Ectodermal cell (in vitro differentiated cells): ENCODE measurements at regions not wholly inside any gene's neighbourhood (a gene's known extent, or its start where the extent isn't known, plus 50 kb on each side); places are given as distances from the start of the nearest gene placed in this dataset.

Experiments
- H3K27ac ChIP-seq: 2 replicates; pipeline ENCODE4 v1.7.0; 2013; ENCODE audit warnings: mild to moderate bottlenecking, low read depth, low read length; ENCODE audit not compliant: insufficient read depth, poor library complexity, severe bottlenecking
- H3K27me3 ChIP-seq: 2 replicates; pipeline ENCODE4 v1.7.0; 2013; ENCODE audit warnings: mild to moderate bottlenecking, low read length; ENCODE audit not compliant: insufficient read depth, control insufficient read depth, poor library complexity, severe bottlenecking
- H3K36me3 ChIP-seq: one replicate; pipeline ENCODE4 v1.7.0; 2013; ENCODE audit warnings: low read length; ENCODE audit not compliant: control insufficient read depth, insufficient read depth
- H3K4me1 ChIP-seq: one replicate; pipeline ENCODE4 v1.7.0; 2013; ENCODE audit warnings: low read length; ENCODE audit not compliant: control insufficient read depth, insufficient read depth
- H3K4me3 ChIP-seq: 2 replicates; pipeline ENCODE4 v1.7.0; 2013; ENCODE audit warnings: low read depth, low read length, control low read depth; ENCODE audit not compliant: insufficient read depth
- H3K9me3 ChIP-seq: 2 replicates; pipeline ENCODE4 v1.7.0; 2013; ENCODE audit warnings: mild to moderate bottlenecking, low read length, moderate library complexity; ENCODE audit not compliant: control insufficient read depth
- WGBS, 2 experiments: methylation state at CpG; one replicate each; pipeline ENCODE4 v1.1.7; 2013; ENCODE audit warnings: missing lambda C conversion rate in 2 of 2; 5-methylcytosine and 5-hydroxymethylcytosine counted together

DNA sequence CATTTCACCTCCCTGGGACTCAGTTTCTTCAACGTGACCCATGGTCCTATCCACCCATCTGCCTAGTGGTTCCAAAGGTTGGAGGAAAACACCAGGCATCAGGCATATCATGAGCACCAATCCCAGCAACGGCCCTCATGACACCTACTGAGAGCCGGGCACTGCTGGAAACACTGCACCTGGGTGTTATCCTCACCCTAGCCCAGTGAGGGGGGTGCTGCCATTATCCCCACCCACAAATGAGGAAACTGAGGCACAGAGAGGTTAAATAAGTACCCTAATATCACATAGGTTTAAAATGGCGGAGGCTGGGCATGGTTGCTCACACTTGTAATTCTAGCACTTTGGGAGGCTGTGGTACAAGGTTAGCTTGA, 206.9 kb downstream of the MATN1 start:
- Histone ChIP-seq H3K9me3 (no peaks in the 10 kb centered on the region), H3K36me3 (no peaks in the 10 kb centered on the region), H3K4me1 (peaks cover 17% of the 10 kb centered on the region), H3K27me3 (no peaks in the 10 kb centered on the region), H3K4me3 (no peak overlapping the region), H3K27ac (no peak overlapping the region)
- 87 to 91% methylated on average over 4 of the region's 4 CpGs for WGBS, 2 experiments

DNA sequence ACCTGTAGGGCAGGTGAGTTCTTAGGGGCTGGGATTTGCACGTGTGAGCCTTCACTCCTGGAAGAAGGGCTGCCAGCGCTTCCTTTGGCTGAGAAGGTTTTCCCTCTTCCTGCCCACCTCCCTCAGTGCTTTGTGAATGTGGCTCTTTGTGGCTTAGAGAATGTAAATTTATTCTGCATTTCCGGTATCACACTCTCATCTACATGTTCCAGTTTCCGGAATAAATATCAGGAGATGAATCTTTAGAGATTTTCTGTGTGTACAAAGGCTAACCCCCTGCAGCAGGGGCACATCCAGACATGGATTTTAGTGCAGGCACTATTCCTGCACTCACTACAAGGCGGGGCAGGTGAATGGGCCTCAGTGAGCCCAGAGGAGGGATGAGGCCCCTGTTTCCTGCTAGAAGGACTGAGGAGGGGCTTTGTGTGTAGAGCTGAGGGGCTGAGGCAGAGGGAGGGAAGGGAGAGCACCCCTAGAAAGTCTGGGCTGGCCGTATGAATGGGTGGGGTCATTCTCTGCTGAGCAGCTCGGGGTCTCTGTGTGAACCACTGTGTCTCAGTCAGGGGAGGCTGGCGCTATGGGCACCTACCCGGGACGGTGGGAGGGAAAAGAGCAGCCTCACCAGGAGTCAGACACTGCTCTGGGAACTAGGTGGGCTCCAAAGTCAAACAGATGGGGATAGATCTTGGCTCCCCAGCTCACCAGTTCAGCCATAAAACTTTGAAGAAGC, 207.5 kb downstream of the MATN1 start:
- no peak overlapping the region for H3K4me3 ChIP-seq
- H3K27me3 ChIP-seq = no peaks in the 10 kb centered on the region
- WGBS, 2 experiments = 83 to 84% methylated on average over 10 of the region's 10 CpGs
- H3K9me3 ChIP-seq = no peaks in the 10 kb centered on the region
- H3K27ac ChIP-seq = no peak overlapping the region
- H3K36me3 ChIP-seq = no peaks in the 10 kb centered on the region
- peaks cover 17% of the 10 kb centered on the region for H3K4me1 ChIP-seq

DNA sequence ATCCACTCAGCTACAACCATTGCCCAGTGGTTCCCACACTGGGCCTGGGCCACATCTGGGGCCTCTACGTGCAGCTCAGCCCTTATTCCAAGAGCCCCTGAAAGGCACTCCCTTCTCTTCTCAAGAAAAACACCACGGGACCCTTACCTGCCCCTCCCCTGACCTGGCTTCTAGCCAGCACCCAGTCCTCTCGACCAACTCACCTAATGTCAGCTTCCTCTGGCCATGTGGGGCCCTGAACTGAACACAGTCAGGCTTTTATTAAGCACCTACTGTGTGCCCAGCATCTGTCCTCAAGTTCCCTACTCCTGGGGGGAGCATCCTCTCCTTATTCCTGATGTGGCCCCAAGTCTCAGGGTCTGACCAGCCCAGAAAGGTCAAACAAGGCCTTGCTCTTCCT, 208.4 kb downstream of the MATN1 start:
- H3K4me1 ChIP-seq = peaks cover 17% of the 10 kb centered on the region
- no peaks in the 10 kb centered on the region for H3K36me3 ChIP-seq
- H3K4me3 ChIP-seq = no peak overlapping the region
- H3K27ac ChIP-seq = no peak overlapping the region
- 83 to 85% methylated on average over 3 of the region's 3 CpGs for WGBS, 2 experiments
- H3K27me3 ChIP-seq = no peaks in the 10 kb centered on the region
- no peaks in the 10 kb centered on the region for H3K9me3 ChIP-seq

DNA sequence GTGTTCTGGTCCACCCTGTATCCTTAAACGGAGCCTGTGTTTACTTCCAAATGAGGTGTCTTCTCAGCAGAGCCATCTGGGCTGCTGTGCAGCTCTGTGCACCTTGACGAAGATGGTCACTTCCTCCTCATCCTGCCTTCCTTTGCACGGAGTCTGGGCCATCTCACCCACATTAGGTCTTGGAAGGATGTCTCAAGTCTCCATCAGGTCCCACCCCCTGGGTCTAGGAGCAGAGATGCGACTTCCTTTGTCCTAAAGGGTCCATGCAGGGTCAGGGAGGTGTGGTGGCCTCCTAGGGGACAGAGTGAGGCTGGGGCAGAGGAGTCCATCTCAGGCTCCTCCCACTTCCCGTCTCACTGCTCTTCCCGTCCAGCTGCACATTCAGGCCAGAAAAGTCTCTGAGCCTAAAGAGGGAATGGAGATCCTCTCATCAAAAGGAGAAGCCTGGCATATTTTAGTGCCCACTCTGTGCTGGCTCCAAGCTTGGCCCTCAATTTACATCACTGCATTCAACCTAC, 209.2 kb downstream of the MATN1 start:
- 65 to 68% methylated on average over 6 of the region's 6 CpGs for WGBS, 2 experiments
- H3K9me3 ChIP-seq = no peaks in the 10 kb centered on the region
- H3K36me3 ChIP-seq = no peaks in the 10 kb centered on the region
- H3K4me3 ChIP-seq = no peak overlapping the region
- H3K27me3 ChIP-seq = no peaks in the 10 kb centered on the region
- peaks cover 17% of the 10 kb centered on the region for H3K4me1 ChIP-seq
- H3K27ac ChIP-seq = no peak overlapping the region

DNA sequence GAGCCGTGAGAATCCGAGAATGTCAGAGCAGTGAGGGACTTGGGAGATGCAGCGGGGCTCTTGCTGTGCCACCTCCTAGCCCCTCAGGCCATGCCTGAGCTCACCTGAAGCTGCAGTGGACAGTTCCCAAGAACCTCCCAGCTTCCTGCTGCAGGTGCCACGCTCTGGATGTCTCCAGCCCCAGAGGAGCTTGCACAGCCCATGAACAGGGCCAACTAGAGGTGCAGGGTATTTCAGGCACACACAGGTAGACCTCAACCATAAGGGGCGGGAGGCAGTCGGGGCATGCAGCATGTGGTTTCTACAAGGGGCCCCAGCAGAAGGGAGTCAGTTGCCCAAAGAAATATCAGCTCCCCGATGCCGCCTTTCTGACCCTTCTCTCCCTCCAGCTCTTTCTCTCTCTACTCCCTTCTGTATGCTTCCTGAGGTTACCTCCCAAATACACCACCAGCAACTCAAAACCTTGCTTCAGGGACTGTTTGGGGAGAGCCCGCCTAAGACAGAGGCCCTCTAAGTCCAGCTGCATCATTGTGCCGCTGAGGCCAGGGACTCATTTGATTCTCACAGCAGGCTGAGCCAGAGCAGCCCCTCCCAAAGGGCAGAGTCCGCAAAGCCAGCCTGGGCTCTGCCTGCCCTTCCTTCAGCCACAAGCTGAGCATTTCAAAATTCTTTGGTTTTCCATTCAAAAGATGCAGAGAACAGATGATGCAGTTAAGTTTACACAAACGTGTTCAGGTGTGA, 209.8 kb downstream of the MATN1 start:
- H3K27ac ChIP-seq = no peak overlapping the region
- 76 to 77% methylated on average over 12 of the region's 12 CpGs for WGBS, 2 experiments
- no peaks in the 10 kb centered on the region for H3K9me3 ChIP-seq
- peaks cover 17% of the 10 kb centered on the region for H3K4me1 ChIP-seq
- no peaks in the 10 kb centered on the region for H3K36me3 ChIP-seq
- no peaks in the 10 kb centered on the region for H3K27me3 ChIP-seq
- no peak overlapping the region for H3K4me3 ChIP-seq

DNA sequence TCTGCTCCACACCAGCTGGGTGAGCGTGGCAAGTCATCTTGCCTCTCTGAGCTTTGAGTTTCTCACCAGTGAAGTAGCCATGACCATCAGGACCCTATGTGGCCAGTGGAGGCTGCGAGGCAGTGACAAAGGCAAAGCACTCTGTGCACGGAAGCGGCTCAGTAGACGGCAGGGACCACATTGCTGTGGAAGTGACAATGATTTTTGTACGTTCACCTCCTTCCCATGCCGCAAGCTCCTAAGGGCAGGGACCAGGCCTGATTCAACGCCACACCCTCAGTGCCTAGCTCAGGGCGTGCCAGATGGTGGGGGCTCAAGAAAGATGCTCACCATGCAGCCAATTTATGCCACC, 210.5 kb downstream of the MATN1 start:
- WGBS, 2 experiments = 92 to 95% methylated on average over 9 of the region's 9 CpGs
- H3K27ac ChIP-seq = no peak overlapping the region
- no peaks in the 10 kb centered on the region for H3K9me3 ChIP-seq
- no peaks in the 10 kb centered on the region for H3K36me3 ChIP-seq
- H3K4me3 ChIP-seq = no peak overlapping the region
- H3K4me1 ChIP-seq = peaks cover 17% of the 10 kb centered on the region
- no peaks in the 10 kb centered on the region for H3K27me3 ChIP-seq

DNA sequence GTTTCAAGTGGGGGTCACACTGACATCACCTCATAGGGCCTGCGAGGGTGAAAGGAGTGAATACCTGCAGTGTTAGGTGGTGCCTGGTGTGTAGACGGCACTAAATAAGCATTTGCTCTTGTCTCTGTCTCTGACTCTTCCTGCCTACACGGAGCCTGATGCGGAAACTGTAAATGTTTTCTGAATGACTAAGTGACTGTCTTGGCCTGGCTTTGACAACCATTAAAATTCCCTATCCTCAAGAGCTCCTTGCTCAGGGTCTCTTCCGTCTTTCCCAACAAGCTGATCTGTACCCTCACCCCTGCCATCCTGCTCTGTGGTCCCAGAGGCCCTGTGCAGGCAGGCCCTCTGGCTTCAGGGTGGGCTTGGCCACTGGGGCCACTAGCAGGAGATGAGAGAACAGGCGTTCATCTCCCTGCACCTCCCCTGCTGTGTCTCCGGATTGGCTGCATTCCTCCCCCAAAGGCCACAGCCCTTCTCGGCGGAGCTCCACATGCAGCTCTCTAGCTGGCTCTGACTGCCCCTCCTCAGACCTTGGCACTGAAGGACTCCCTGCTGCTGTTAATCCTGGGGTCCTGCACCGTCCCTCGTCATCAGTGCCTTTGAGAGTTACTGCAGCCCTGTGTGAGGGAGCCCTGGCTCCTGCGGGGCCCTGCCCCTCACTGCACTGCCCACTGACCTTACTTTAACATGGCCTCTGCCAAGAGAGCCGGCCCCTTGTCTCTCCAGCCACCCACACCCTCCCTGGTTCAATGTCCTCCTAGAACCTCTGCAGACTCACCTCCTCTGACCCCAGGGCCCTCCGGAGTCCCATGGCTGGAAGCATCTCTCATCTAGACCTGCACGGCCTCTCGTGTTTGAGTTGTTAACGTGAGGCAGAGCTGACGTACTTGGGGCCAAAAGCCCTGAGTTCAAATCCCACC, 211.1 kb downstream of the MATN1 start:
- Histone ChIP-seq H3K27me3 (no peaks in the 10 kb centered on the region), H3K4me3 (no peak overlapping the region), H3K4me1 (peaks cover 17% of the 10 kb centered on the region), H3K9me3 (no peaks in the 10 kb centered on the region), H3K27ac (no peak overlapping the region), H3K36me3 (no peaks in the 10 kb centered on the region)
- WGBS, 2 experiments = 56 to 59% methylated on average over 18 of the region's 18 CpGs

DNA sequence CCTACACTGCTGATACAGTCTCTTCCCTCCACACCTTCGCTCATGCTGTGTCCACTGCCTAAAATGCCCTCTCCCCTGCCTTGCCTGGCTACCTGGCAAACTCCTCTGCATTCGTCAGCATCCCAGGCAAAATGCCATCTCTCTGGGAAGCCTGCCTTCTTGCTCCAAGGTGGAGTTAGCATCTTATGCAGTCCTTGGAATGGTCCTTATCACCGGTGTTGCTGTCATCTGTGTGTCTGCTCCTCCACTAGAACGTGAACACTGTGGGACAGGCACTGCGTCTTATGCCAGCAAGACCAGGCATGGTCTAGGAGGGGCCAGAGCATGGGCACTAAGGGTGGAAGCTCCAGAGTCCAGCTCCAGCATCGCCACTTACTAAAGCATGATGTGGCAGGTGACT, 211.8 kb downstream of the MATN1 start:
- H3K36me3 ChIP-seq = no peaks in the 10 kb centered on the region
- H3K4me1 ChIP-seq = peaks cover 17% of the 10 kb centered on the region
- H3K27ac ChIP-seq = no peak overlapping the region
- H3K9me3 ChIP-seq = no peaks in the 10 kb centered on the region
- WGBS, 2 experiments = 85 to 87% methylated on average over 6 of the region's 6 CpGs
- no peaks in the 10 kb centered on the region for H3K27me3 ChIP-seq
- H3K4me3 ChIP-seq = no peak overlapping the region

DNA sequence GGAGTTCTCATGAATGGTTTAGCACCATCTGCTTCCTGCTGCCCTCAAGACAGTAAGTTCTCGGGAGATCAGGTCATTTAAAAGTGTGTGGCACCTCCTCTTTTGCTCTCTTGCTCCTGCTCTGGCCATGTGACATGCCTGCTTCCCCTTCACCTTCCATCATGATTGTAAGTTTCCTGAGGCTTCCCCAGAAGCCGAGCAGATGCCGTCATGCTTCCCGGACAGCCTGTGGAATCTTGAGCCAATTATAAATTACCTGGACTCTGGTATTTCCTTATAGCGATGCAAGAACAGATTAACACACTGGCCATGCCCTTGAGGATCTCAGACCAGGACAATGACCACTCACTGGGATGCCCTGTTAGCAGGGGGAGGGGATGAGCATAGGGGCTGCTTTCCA, 212.3 kb downstream of the MATN1 start:
- H3K27ac ChIP-seq = no peak overlapping the region
- H3K9me3 ChIP-seq = no peaks in the 10 kb centered on the region
- H3K4me1 ChIP-seq = peaks cover 20% of the 10 kb centered on the region
- no peak overlapping the region for H3K4me3 ChIP-seq
- H3K36me3 ChIP-seq = no peaks in the 10 kb centered on the region
- no peaks in the 10 kb centered on the region for H3K27me3 ChIP-seq
- 93 to 94% methylated on average over 5 of the region's 5 CpGs for WGBS, 2 experiments

DNA sequence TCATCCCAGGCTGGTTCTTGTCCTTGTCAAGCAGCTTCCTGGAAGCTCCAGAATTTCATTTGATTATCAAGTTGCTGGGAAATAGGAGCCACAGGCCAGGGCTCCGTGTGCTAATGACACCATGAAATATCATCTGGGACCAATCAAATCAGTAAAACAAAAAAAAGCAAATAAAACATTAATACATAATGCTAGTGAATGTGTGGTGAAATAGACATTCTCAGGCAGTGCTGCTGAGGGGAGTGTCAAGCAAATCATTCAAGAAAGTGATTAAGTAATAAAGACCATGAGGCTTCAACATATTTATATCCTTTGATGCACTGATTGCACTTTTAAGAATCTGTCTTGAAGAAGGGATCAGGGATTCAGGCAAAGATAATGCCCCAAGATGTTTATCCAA, 213.7 kb downstream of the MATN1 start:
- H3K27me3 ChIP-seq = no peaks in the 10 kb centered on the region
- H3K9me3 ChIP-seq = no peaks in the 10 kb centered on the region
- no peak overlapping the region for H3K27ac ChIP-seq
- H3K4me3 ChIP-seq = no peak overlapping the region
- peaks cover 21% of the 10 kb centered on the region for H3K4me1 ChIP-seq
- no peaks in the 10 kb centered on the region for H3K36me3 ChIP-seq
- 83 to 88% methylated on average over 1 of the region's 1 CpG for WGBS, 2 experiments
